ENCODE measurements at regions not wholly inside any gene's neighbourhood (a gene's known extent, or its start where the extent isn't known, plus 50 kb on each side); places are given as distances from the start of the nearest gene placed in this dataset.
"Not testable (repeated sequence)": the region's sequence is repeated elsewhere in the genome, so short reads cannot be mapped to it uniquely, and the experiment has no call there.

GRCh38 chr7:119903085-119903484 lies 369.9 kb upstream of the KCND2 start:
- DNase-seq: no peak
- no peak overlapping the region for H3K27ac Mint-ChIP-seq (ENCODE audit: unreplicated experiment)
- no peak for TF ChIP-seq CTCF (IDR thresholded peaks at IDR 0.05; ENCODE audit: partially characterized antibody, unreplicated experiment)
- peaks cover 5% of the 10 kb centered on the region for H3K4me1 Mint-ChIP-seq (ENCODE audit: low read depth, unreplicated experiment)
- no peaks in the 10 kb centered on the region for H3K9me3 Mint-ChIP-seq (ENCODE audit: unreplicated experiment)
- no peaks in the 10 kb centered on the region for H3K27me3 Mint-ChIP-seq (ENCODE audit: unreplicated experiment)
- H3K36me3 Mint-ChIP-seq (ENCODE audit: unreplicated experiment): no peaks in the 10 kb centered on the region
- no peak overlapping the region for H3K4me3 Mint-ChIP-seq (ENCODE audit: unreplicated experiment)

GRCh38 chr7:119905495-119905894 lies 367.5 kb upstream of the KCND2 start:
- no peaks in the 10 kb centered on the region for H3K9me3 Mint-ChIP-seq (ENCODE audit: unreplicated experiment)
- H3K4me3 Mint-ChIP-seq (ENCODE audit: unreplicated experiment): no peak overlapping the region
- H3K27ac Mint-ChIP-seq (ENCODE audit: unreplicated experiment): no peak overlapping the region
- no peaks in the 10 kb centered on the region for H3K36me3 Mint-ChIP-seq (ENCODE audit: unreplicated experiment)
- peaks cover 5% of the 10 kb centered on the region for H3K4me1 Mint-ChIP-seq (ENCODE audit: low read depth, unreplicated experiment)
- no peak for TF ChIP-seq CTCF (IDR thresholded peaks at IDR 0.05; ENCODE audit: partially characterized antibody, unreplicated experiment)
- no peak for DNase-seq
- H3K27me3 Mint-ChIP-seq (ENCODE audit: unreplicated experiment): no peaks in the 10 kb centered on the region

- Mint-ChIP-seq H3K4me3 (ENCODE audit: unreplicated experiment) (no peak overlapping the region), H3K36me3 (ENCODE audit: unreplicated experiment) (peaks cover 3% of the 10 kb centered on the region), H3K27me3 (ENCODE audit: unreplicated experiment) (no peaks in the 10 kb centered on the region), H3K9me3 (ENCODE audit: unreplicated experiment) (no peaks in the 10 kb centered on the region), H3K4me1 (ENCODE audit: low read depth, unreplicated experiment) (peaks cover 2% of the 10 kb centered on the region), H3K27ac (ENCODE audit: unreplicated experiment) (no peak overlapping the region)
- TF ChIP-seq CTCF (IDR thresholded peaks at IDR 0.05; ENCODE audit: partially characterized antibody, unreplicated experiment): no peak
- no peak for DNase-seq
Observed at GRCh38 chr7:119908948-119909347, 364.0 kb upstream of the KCND2 start.

GRCh38 chr7:119914119-119914518 lies 358.9 kb upstream of the KCND2 start:
- not testable (repeated sequence) for DNase-seq; H3K36me3 Mint-ChIP-seq (ENCODE audit: unreplicated experiment); H3K4me1 Mint-ChIP-seq (ENCODE audit: low read depth, unreplicated experiment); H3K9me3 Mint-ChIP-seq (ENCODE audit: unreplicated experiment); H3K27me3 Mint-ChIP-seq (ENCODE audit: unreplicated experiment); H3K27ac Mint-ChIP-seq (ENCODE audit: unreplicated experiment); H3K4me3 Mint-ChIP-seq (ENCODE audit: unreplicated experiment)

GRCh38 chr7:119916501-119916900 lies 356.5 kb upstream of the KCND2 start:
- Mint-ChIP-seq H3K4me1 (ENCODE audit: low read depth, unreplicated experiment) (no peaks in the 10 kb centered on the region), H3K27ac (ENCODE audit: unreplicated experiment) (no peak overlapping the region), H3K9me3 (ENCODE audit: unreplicated experiment) (no peaks in the 10 kb centered on the region), H3K4me3 (ENCODE audit: unreplicated experiment) (no peak overlapping the region), H3K27me3 (ENCODE audit: unreplicated experiment) (no peaks in the 10 kb centered on the region), H3K36me3 (ENCODE audit: unreplicated experiment) (peaks cover 6% of the 10 kb centered on the region)
- TF ChIP-seq CTCF (IDR thresholded peaks at IDR 0.05; ENCODE audit: partially characterized antibody, unreplicated experiment): no peak
- DNase-seq: no peak

- DNase-seq: no peak
- no peak for TF ChIP-seq CTCF (IDR thresholded peaks at IDR 0.05; ENCODE audit: partially characterized antibody, unreplicated experiment)
- no peak overlapping the region for H3K27ac Mint-ChIP-seq (ENCODE audit: unreplicated experiment)
- H3K4me3 Mint-ChIP-seq (ENCODE audit: unreplicated experiment): no peak overlapping the region
- H3K9me3 Mint-ChIP-seq (ENCODE audit: unreplicated experiment): no peaks in the 10 kb centered on the region
- peaks cover 6% of the 10 kb centered on the region for H3K36me3 Mint-ChIP-seq (ENCODE audit: unreplicated experiment)
- H3K4me1 Mint-ChIP-seq (ENCODE audit: low read depth, unreplicated experiment): no peaks in the 10 kb centered on the region
- H3K27me3 Mint-ChIP-seq (ENCODE audit: unreplicated experiment): no peaks in the 10 kb centered on the region
Observed at GRCh38 chr7:119918185-119918584, 354.8 kb upstream of the KCND2 start.

All from glutamatergic neuron (in vitro differentiated cells).